H9 (cell line): ENCODE measurements at regions not wholly inside any gene's neighbourhood (a gene's known extent, or its start where the extent isn't known, plus 50 kb on each side); places are given as distances from the start of the nearest gene placed in this dataset.

Experiments
- DNase-seq: peaks from one replicate; pipeline ENCODE4 v3.0.0-alpha.2; 2017
- H2AFZ ChIP-seq: one replicate; pipeline ENCODE4 v1.6.1; 2013; ENCODE audit warnings: mild to moderate bottlenecking, low read length, control low read depth, moderate library complexity
- H2AK5ac ChIP-seq: 2 replicates; pipeline ENCODE4 v1.6.1; 2013; ENCODE audit warnings: low read length, control low read depth, mixed read lengths; ENCODE audit not compliant: insufficient read length
- H2BK120ac ChIP-seq: one replicate; pipeline ENCODE4 v1.6.1; 2013; ENCODE audit warnings: low read depth, mild to moderate bottlenecking, low read length, control low read depth, inconsistent platforms; ENCODE audit not compliant: poor library complexity, severe bottlenecking
- H2BK12ac ChIP-seq: 2 replicates; pipeline ENCODE4 v1.6.1; 2013; ENCODE audit warnings: low read length, control low read depth, mixed read lengths, low read depth; ENCODE audit not compliant: insufficient read length
- H2BK15ac ChIP-seq: 2 replicates; pipeline ENCODE4 v1.6.1; 2013; ENCODE audit warnings: low read depth, low read length, control low read depth
- H2BK20ac ChIP-seq: one replicate; pipeline ENCODE4 v1.6.1; 2013; ENCODE audit warnings: low read depth, mild to moderate bottlenecking, low read length, control low read depth, inconsistent platforms; ENCODE audit not compliant: poor library complexity, severe bottlenecking
- H2BK5ac ChIP-seq: 2 replicates; pipeline ENCODE4 v1.6.1; 2013; ENCODE audit warnings: low read length, control low read depth, mixed read lengths; ENCODE audit not compliant: insufficient read length
- H3K14ac ChIP-seq: 2 replicates; pipeline ENCODE4 v1.6.1; 2013; ENCODE audit warnings: low read length, control low read depth; ENCODE audit not compliant: insufficient read depth
- H3K18ac ChIP-seq: 2 replicates; pipeline ENCODE4 v1.6.1; 2013; ENCODE audit warnings: low read depth, mild to moderate bottlenecking, mixed read lengths, low read length, control low read depth; ENCODE audit not compliant: insufficient read length
- H3K23ac ChIP-seq: 2 replicates; pipeline ENCODE4 v1.6.1; 2013; ENCODE audit warnings: low read length, control low read depth, mixed read lengths, low read depth; ENCODE audit not compliant: insufficient read length
- H3K23me2 ChIP-seq: 2 replicates; pipeline ENCODE4 v1.6.1; 2013; ENCODE audit warnings: low read depth, mild to moderate bottlenecking, mixed read lengths, low read length, control low read depth; ENCODE audit not compliant: insufficient read length, poor library complexity, severe bottlenecking
- H3K27ac ChIP-seq: 2 replicates; pipeline ENCODE4 v1.5.1; 2013; ENCODE audit warnings: low read length, control low read depth, mixed read lengths, low read depth; ENCODE audit not compliant: insufficient read length
- H3K27me3 ChIP-seq: 2 replicates; pipeline ENCODE4 v1.6.1; 2013; ENCODE audit warnings: low read length, control low read depth, inconsistent platforms; ENCODE audit not compliant: insufficient read depth
- H3K4ac ChIP-seq: 2 replicates; pipeline ENCODE4 v1.6.1; 2013; ENCODE audit warnings: low read depth, mild to moderate bottlenecking, control low read depth, inconsistent platforms, low read length, moderate library complexity
- H3K4me1 ChIP-seq: 2 replicates; pipeline ENCODE4 v1.6.1; 2013; ENCODE audit warnings: low read length, control low read depth, inconsistent platforms; ENCODE audit not compliant: insufficient read depth
- H3K4me2 ChIP-seq: 2 replicates; pipeline ENCODE4 v1.6.1; 2013; ENCODE audit warnings: low read length, control low read depth, mixed read lengths; ENCODE audit not compliant: insufficient read length, insufficient read depth
- H3K56ac ChIP-seq: 2 replicates; pipeline ENCODE4 v1.6.1; 2013; ENCODE audit warnings: low read depth, mild to moderate bottlenecking, mixed read lengths, low read length, control low read depth; ENCODE audit not compliant: insufficient read length
- H3K79me1 ChIP-seq: 2 replicates; pipeline ENCODE4 v1.6.1; 2013; ENCODE audit warnings: low read depth, mild to moderate bottlenecking, moderate library complexity, low read length, control low read depth, inconsistent platforms; ENCODE audit not compliant: insufficient read depth, poor library complexity, severe bottlenecking
- H3K79me2 ChIP-seq: 2 replicates; pipeline ENCODE4 v1.6.1; 2013; ENCODE audit warnings: low read length, control low read depth, inconsistent platforms; ENCODE audit not compliant: insufficient read depth
- H3K9ac ChIP-seq: 2 replicates; pipeline ENCODE4 v1.6.1; 2013; ENCODE audit warnings: low read length, control low read depth, mixed read lengths; ENCODE audit not compliant: insufficient read length; ENCODE audit errors: extremely low read depth
- H3K9me3 ChIP-seq: one replicate; pipeline ENCODE4 v1.6.1; 2013; ENCODE audit warnings: low read depth, low read length, inconsistent platforms; ENCODE audit not compliant: control insufficient read depth
- H3T11ph ChIP-seq: one replicate; pipeline ENCODE4 v1.6.1; 2013; ENCODE audit warnings: mild to moderate bottlenecking, low read length, control low read depth, inconsistent platforms
- H4K20me1 ChIP-seq: one replicate; pipeline ENCODE4 v1.6.1; 2013; ENCODE audit not compliant: control insufficient read depth, insufficient read length, insufficient read depth
- H4K5ac ChIP-seq: 2 replicates; pipeline ENCODE4 v1.6.1; 2013; ENCODE audit warnings: low read depth, mild to moderate bottlenecking, mixed read lengths, low read length, control low read depth; ENCODE audit not compliant: insufficient read length
- H4K8ac ChIP-seq: replicated peaks from 2 replicates; pipeline ENCODE4 v1.6.1; 2013; ENCODE audit warnings: low read length, control low read depth, mixed read lengths, low read depth; ENCODE audit not compliant: insufficient read length
- H4K91ac ChIP-seq: 2 replicates; pipeline ENCODE4 v1.6.1; 2013; ENCODE audit warnings: low read depth, mild to moderate bottlenecking, moderate library complexity, mixed read lengths, low read length, control low read depth; ENCODE audit not compliant: insufficient read length
- H3K27ac Mint-ChIP-seq, 3 experiments: 2 replicates in 2 of 3; 3 replicates in 1 of 3; pipeline ENCODE4 v1.8.0; 2020 to 2021; ENCODE audit warnings: mixed read lengths in 3 of 3, mild to moderate bottlenecking in 1 of 3, moderate library complexity in 1 of 3
- H3K27me3 Mint-ChIP-seq: 2 replicates; pipeline ENCODE4 v1.8.0; 2021; ENCODE audit warnings: low read depth, mild to moderate bottlenecking, moderate library complexity, mixed read lengths
- H3K36me3 Mint-ChIP-seq, 3 experiments: 2 replicates in 2 of 3; 3 replicates in 1 of 3; pipeline ENCODE4 v1.8.0; 2020 to 2021; ENCODE audit warnings: low read depth in 3 of 3, mixed read lengths in 3 of 3; ENCODE audit not compliant: insufficient read depth in 1 of 3
- H3K4me1 Mint-ChIP-seq, 2 experiments: 2 replicates each; pipeline ENCODE4 v1.8.0; 2020; ENCODE audit warnings: mixed read lengths in 2 of 2
- H3K4me3 Mint-ChIP-seq, 2 experiments: 2 replicates in 1 of 2; 3 replicates in 1 of 2; pipeline ENCODE4 v1.8.0; 2020 to 2021; ENCODE audit warnings: mild to moderate bottlenecking in 2 of 2, mixed read lengths in 2 of 2, moderate library complexity in 1 of 2
- H3K9me3 Mint-ChIP-seq, 2 experiments: 2 replicates in 1 of 2; 3 replicates in 1 of 2; pipeline ENCODE4 v1.8.0; 2020; ENCODE audit warnings: mild to moderate bottlenecking in 2 of 2, mixed read lengths in 2 of 2, moderate library complexity in 1 of 2
- CTCF ChIP-seq: fragments of 200-600 bp; sonication (generic); conservative IDR thresholded peaks from 3 replicates; pipeline ENCODE4 v1.8.0; 2021; ENCODE audit warnings: antibody characterized with exemption, mild to moderate bottlenecking
- WGBS: extraction: QIAGEN DNeasy Blood & Tissue Kit; methylation state at CpG from one replicate; pipeline ENCODE4 v1.1.7; 2013; ENCODE audit warnings: missing lambda C conversion rate, low lambda C conversion rate, mixed read lengths; ENCODE audit not compliant: insufficient read length; ENCODE audit errors: extremely low coverage; 5-methylcytosine and 5-hydroxymethylcytosine counted together

GRCh38 chr15:85997618-85998017, 82.1 kb upstream of the AGBL1 start:
- Histone ChIP-seq H2BK12ac (no peak overlapping the region), H3K18ac (no peak overlapping the region), H2AK5ac (no peak overlapping the region), H3K27ac (no peak overlapping the region), H3K23ac (no peak overlapping the region), H3K56ac (no peak overlapping the region), H2BK20ac (no peak overlapping the region), H4K5ac (no peak overlapping the region), H3K4ac (no peak overlapping the region), H3K14ac (no peak overlapping the region), H3K27me3 (no peaks in the 10 kb centered on the region), H3K4me1 (no peaks in the 10 kb centered on the region; the same call in 1 of the 2 replicates), H3K4me2 (no peak overlapping the region), H3K79me1 (no peaks in the 10 kb centered on the region), H3K9me3 (no peaks in the 10 kb centered on the region), H4K8ac (no peak overlapping the region), H3T11ph (no peak overlapping the region), H2BK15ac (no peak overlapping the region), H4K20me1 (no peaks in the 10 kb centered on the region), H4K91ac (no peak overlapping the region), H2AFZ (no peak overlapping the region), H3K23me2 (no peaks in the 10 kb centered on the region), H3K79me2 (no peaks in the 10 kb centered on the region), H2BK5ac (no peak overlapping the region), H3K9ac (no peak overlapping the region), H2BK120ac (no peak overlapping the region)
- Mint-ChIP-seq H3K4me3 (no peak overlapping the region), H3K27ac (no peak overlapping the region), H3K36me3 (no peaks in the 10 kb centered on the region), H3K27me3 (no peaks in the 10 kb centered on the region; the same call in none of the 2 replicates), H3K4me1 (peaks cover 2 to 9% of the 10 kb centered on the region in 2 experiments; a peak in 2 of 4 replicates), H3K9me3 (peaks cover 0 to 5% of the 10 kb centered on the region in 2 experiments; a peak in 2 of 5 replicates)
- no peak for TF ChIP-seq CTCF
- no CpG with 5 or more reads among the region's 5 CpGs for WGBS
- no peak for DNase-seq
